ENCODE measurements at regions not wholly inside any gene's neighbourhood (a gene's known extent, or its start where the extent isn't known, plus 50 kb on each side); places are given as distances from the start of the nearest gene placed in this dataset.

- TF ChIP-seq CTCF (IDR thresholded peaks at IDR 0.05) (no peak), POLR2A (IDR thresholded peaks at IDR 0.05) (no peak)
Observed at GRCh38 chr12:60107992-60108391, 512.2 kb downstream of the SLC16A7 start.
